Islet of Langerhans (tissue), 1 donor: ENCODE measurements at regions not wholly inside any gene's neighbourhood (a gene's known extent, or its start where the extent isn't known, plus 50 kb on each side); places are given as distances from the start of the nearest gene placed in this dataset.
"Not testable (repeated sequence)": the region's sequence is repeated elsewhere in the genome, so short reads cannot be mapped to it uniquely, and the experiment has no call there.

ENCODE experiments used
- FAIRE-seq: peaks from one replicate; lab custom pipeline; 2011; peaks lifted over from hg19 to GRCh38; lab: Jason Lieb, UNC

- no peak for FAIRE-seq
Measured at GRCh38 chrX:113033966-113034680, 193.5 kb upstream of the AMOT start.

- FAIRE-seq, result no peak
Measured at GRCh38 chrX:113019958-113020357, 179.3 kb upstream of the AMOT start.

GRCh38 chrX:113009837-113010236, 169.2 kb upstream of the AMOT start:
- no peak for FAIRE-seq

- FAIRE-seq, result no peak
Measured at GRCh38 chrX:113009029-113009428, 168.4 kb upstream of the AMOT start.

GRCh38 chrX:113001836-113002235, 161.2 kb upstream of the AMOT start:
- no peak for FAIRE-seq

- no peak for FAIRE-seq
Measured at GRCh38 chrX:112997991-112998390, 157.4 kb upstream of the AMOT start.

- no peak for FAIRE-seq
Measured at GRCh38 chrX:112991801-112992200, 151.2 kb upstream of the AMOT start.

- no peak for FAIRE-seq
Measured at GRCh38 chrX:112979879-112980278, 139.2 kb upstream of the AMOT start.

- peak; percentile 33 for FAIRE-seq
Measured at GRCh38 chrX:112968351-112969133, 127.9 kb upstream of the AMOT start.

GRCh38 chrX:112967903-112968302, 127.3 kb upstream of the AMOT start:
- no peak for FAIRE-seq

- FAIRE-seq, result no peak
Measured at GRCh38 chrX:112967341-112967740, 126.7 kb upstream of the AMOT start.

GRCh38 chrX:112961981-112962380, 121.3 kb upstream of the AMOT start:
- FAIRE-seq, result no peak

- FAIRE-seq, result no peak
Measured at GRCh38 chrX:112947981-112948615, 107.5 kb upstream of the AMOT start.

GRCh38 chrX:112946227-112946626, 105.6 kb upstream of the AMOT start:
- FAIRE-seq, result no peak

GRCh38 chrX:112945826-112946225, 105.2 kb upstream of the AMOT start:
- no peak for FAIRE-seq

- FAIRE-seq, result peak; percentile 33
Measured at GRCh38 chrX:112941209-112941837, 100.7 kb upstream of the AMOT start.

- FAIRE-seq, result no peak
Measured at GRCh38 chrX:112935029-112935428, 94.4 kb upstream of the AMOT start.

GRCh38 chrX:112931900-112932299, 91.3 kb upstream of the AMOT start:
- no peak for FAIRE-seq

GRCh38 chrX:112931478-112931877, 90.8 kb upstream of the AMOT start:
- no peak for FAIRE-seq

GRCh38 chrX:112923381-112923780, 82.8 kb upstream of the AMOT start:
- FAIRE-seq, result not testable (repeated sequence)

- FAIRE-seq, result no peak
Measured at GRCh38 chrX:112913807-112914206, 73.2 kb upstream of the AMOT start.

GRCh38 chrX:112910418-112910817, 69.8 kb upstream of the AMOT start:
- no peak for FAIRE-seq
